Testis (tissue), 2 donors: ENCODE measurements at regions not wholly inside any gene's neighbourhood (a gene's known extent, or its start where the extent isn't known, plus 50 kb on each side); places are given as distances from the start of the nearest gene placed in this dataset.

Experiments used
- POLR2A ChIP-seq: fragments of 450-650 bp; IDR thresholded peaks from one replicate; pipeline ENCODE4 v1.6.1; 2017; ENCODE audit warnings: antibody characterized with exemption, mild to moderate bottlenecking, moderate library complexity
- TF ChIP-seq, protein P1 (sequence below), 3 experiments: fragments of 450-650 bp in 2 of 3; fragments of 200-600 bp in 1 of 3; sonication (generic) in 1 of 3; IDR thresholded peaks; one replicate each; pipeline ENCODE4 v1.5.1; 2016 to 2019; ENCODE audit warnings: antibody characterized with exemption in 3 of 3, mild to moderate bottlenecking in 2 of 3, moderate library complexity in 1 of 3

DNA sequence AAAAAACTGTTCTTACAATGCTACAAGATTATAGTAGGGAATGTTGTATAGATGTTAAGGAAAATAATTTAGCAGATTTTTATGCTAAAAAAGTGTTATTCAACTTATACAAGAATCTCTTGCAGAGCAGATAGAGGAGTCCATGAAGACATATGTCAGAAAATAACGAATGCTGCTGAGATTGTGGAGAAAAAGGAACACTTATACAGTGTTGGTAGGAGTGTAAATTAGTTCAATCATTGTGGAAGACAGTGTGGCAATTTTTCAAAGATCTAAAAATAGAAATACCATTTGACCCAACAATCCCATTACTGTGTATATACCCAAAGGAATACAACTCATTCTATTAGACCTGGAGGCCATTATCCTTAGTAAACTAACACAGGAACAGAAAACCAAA, 286.2 kb upstream of the OLFM3 start:
- no peak for TF ChIP-seq POLR2A
- TF ChIP-seq, protein P1, sequence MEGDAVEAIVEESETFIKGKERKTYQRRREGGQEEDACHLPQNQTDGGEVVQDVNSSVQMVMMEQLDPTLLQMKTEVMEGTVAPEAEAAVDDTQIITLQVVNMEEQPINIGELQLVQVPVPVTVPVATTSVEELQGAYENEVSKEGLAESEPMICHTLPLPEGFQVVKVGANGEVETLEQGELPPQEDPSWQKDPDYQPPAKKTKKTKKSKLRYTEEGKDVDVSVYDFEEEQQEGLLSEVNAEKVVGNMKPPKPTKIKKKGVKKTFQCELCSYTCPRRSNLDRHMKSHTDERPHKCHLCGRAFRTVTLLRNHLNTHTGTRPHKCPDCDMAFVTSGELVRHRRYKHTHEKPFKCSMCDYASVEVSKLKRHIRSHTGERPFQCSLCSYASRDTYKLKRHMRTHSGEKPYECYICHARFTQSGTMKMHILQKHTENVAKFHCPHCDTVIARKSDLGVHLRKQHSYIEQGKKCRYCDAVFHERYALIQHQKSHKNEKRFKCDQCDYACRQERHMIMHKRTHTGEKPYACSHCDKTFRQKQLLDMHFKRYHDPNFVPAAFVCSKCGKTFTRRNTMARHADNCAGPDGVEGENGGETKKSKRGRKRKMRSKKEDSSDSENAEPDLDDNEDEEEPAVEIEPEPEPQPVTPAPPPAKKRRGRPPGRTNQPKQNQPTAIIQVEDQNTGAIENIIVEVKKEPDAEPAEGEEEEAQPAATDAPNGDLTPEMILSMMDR (IDR thresholded peaks at IDR 0.05) = no peak
